Neuron (in vitro differentiated cells): ENCODE measurements at regions not wholly inside any gene's neighbourhood (a gene's known extent, or its start where the extent isn't known, plus 50 kb on each side); places are given as distances from the start of the nearest gene placed in this dataset.
"Not testable (repeated sequence)": the region's sequence is repeated elsewhere in the genome, so short reads cannot be mapped to it uniquely, and the experiment has no call there.

Source experiments
- H2AFZ ChIP-seq: one replicate; pipeline ENCODE4 v1.6.1; 2013; ENCODE audit warnings: low read depth, mild to moderate bottlenecking, inconsistent platforms, low read length, moderate library complexity
- H3K27me3 ChIP-seq: one replicate; pipeline ENCODE4 v1.6.1; 2013; ENCODE audit warnings: low read length; ENCODE audit not compliant: insufficient read depth
- H3K36me3 ChIP-seq: one replicate; pipeline ENCODE4 v1.6.1; 2013; ENCODE audit warnings: low read length; ENCODE audit not compliant: insufficient read depth
- H3K4me1 ChIP-seq: one replicate; pipeline ENCODE4 v1.6.1; 2013; ENCODE audit warnings: low read length; ENCODE audit not compliant: insufficient read depth
- H3K4me3 ChIP-seq: 2 replicates; pipeline ENCODE4 v1.5.1; 2013; ENCODE audit warnings: mild to moderate bottlenecking, low read length, moderate library complexity
- H3K9me3 ChIP-seq: one replicate; pipeline ENCODE4 v1.6.1; 2013; ENCODE audit warnings: low read length

GRCh38 chr21:43286196-43286595, 117.4 kb downstream of the CRYAA start:
- H3K36me3 ChIP-seq: no peaks in the 10 kb centered on the region
- no peaks in the 10 kb centered on the region for H3K9me3 ChIP-seq
- H3K4me1 ChIP-seq: peaks cover 2% of the 10 kb centered on the region
- H3K4me3 ChIP-seq: no peak overlapping the region
- H2AFZ ChIP-seq: no peak overlapping the region
- no peaks in the 10 kb centered on the region for H3K27me3 ChIP-seq

- Histone ChIP-seq H3K27me3 (no peaks in the 10 kb centered on the region), H3K4me1 (peaks cover 2% of the 10 kb centered on the region), H3K36me3 (no peaks in the 10 kb centered on the region), H2AFZ (no peak overlapping the region), H3K4me3 (no peak overlapping the region), H3K9me3 (no peaks in the 10 kb centered on the region)
These were observed 115.9 kb downstream of the CRYAA start for GRCh38 chr21:43284700-43285099.

- no peak overlapping the region for H3K4me3 ChIP-seq
- no peaks in the 10 kb centered on the region for H3K9me3 ChIP-seq
- H3K36me3 ChIP-seq: no peaks in the 10 kb centered on the region
- H3K27me3 ChIP-seq: no peaks in the 10 kb centered on the region
- no peak overlapping the region for H2AFZ ChIP-seq
- H3K4me1 ChIP-seq: peaks cover 2% of the 10 kb centered on the region
These were observed 115.4 kb downstream of the CRYAA start for GRCh38 chr21:43284238-43284637.

- not testable (repeated sequence) for H2AFZ ChIP-seq, H3K27me3 ChIP-seq, H3K36me3 ChIP-seq, H3K4me1 ChIP-seq, H3K9me3 ChIP-seq, H3K4me3 ChIP-seq
These were observed 115.1 kb downstream of the CRYAA start for GRCh38 chr21:43283925-43284221.

- H2AFZ ChIP-seq: no peak overlapping the region
- H3K27me3 ChIP-seq: no peaks in the 10 kb centered on the region
- H3K4me1 ChIP-seq: peaks cover 2% of the 10 kb centered on the region
- no peak overlapping the region for H3K4me3 ChIP-seq
- H3K36me3 ChIP-seq: no peaks in the 10 kb centered on the region
- H3K9me3 ChIP-seq: no peaks in the 10 kb centered on the region
These were observed 114.5 kb downstream of the CRYAA start for GRCh38 chr21:43283136-43283924.

GRCh38 chr21:43282358-43283120, 113.7 kb downstream of the CRYAA start:
- Histone ChIP-seq H2AFZ (no peak overlapping the region), H3K9me3 (no peaks in the 10 kb centered on the region), H3K4me1 (peaks cover 2% of the 10 kb centered on the region), H3K4me3 (no peak overlapping the region), H3K36me3 (no peaks in the 10 kb centered on the region), H3K27me3 (no peaks in the 10 kb centered on the region)

- Histone ChIP-seq H3K27me3 (peaks cover under 1% of the 10 kb centered on the region), H3K4me3 (no peak overlapping the region), H3K36me3 (no peaks in the 10 kb centered on the region), H3K9me3 (no peaks in the 10 kb centered on the region), H3K4me1 (no peaks in the 10 kb centered on the region), H2AFZ (no peak overlapping the region)
These were observed 113.0 kb downstream of the CRYAA start for GRCh38 chr21:43281661-43282357.

GRCh38 chr21:43280949-43281633, 112.3 kb downstream of the CRYAA start:
- no peaks in the 10 kb centered on the region for H3K9me3 ChIP-seq
- no peaks in the 10 kb centered on the region for H3K36me3 ChIP-seq
- H3K4me1 ChIP-seq: no peaks in the 10 kb centered on the region
- H3K4me3 ChIP-seq: no peak overlapping the region
- H3K27me3 ChIP-seq: peaks cover 2% of the 10 kb centered on the region
- no peak overlapping the region for H2AFZ ChIP-seq

GRCh38 chr21:43279578-43279894, 110.7 kb downstream of the CRYAA start:
- Histone ChIP-seq H3K27me3 (peaks cover 5% of the 10 kb centered on the region), H2AFZ (no peak overlapping the region), H3K9me3 (no peaks in the 10 kb centered on the region), H3K4me1 (no peaks in the 10 kb centered on the region), H3K4me3 (no peak overlapping the region), H3K36me3 (no peaks in the 10 kb centered on the region)

GRCh38 chr21:43278766-43279577, 110.2 kb downstream of the CRYAA start:
- H3K9me3 ChIP-seq: no peaks in the 10 kb centered on the region
- no peaks in the 10 kb centered on the region for H3K36me3 ChIP-seq
- H2AFZ ChIP-seq: no peak overlapping the region
- H3K4me1 ChIP-seq: no peaks in the 10 kb centered on the region
- no peak overlapping the region for H3K4me3 ChIP-seq
- H3K27me3 ChIP-seq: peaks cover 8% of the 10 kb centered on the region

GRCh38 chr21:43278359-43278758, 109.6 kb downstream of the CRYAA start:
- Histone ChIP-seq H3K27me3 (peaks cover 8% of the 10 kb centered on the region), H3K4me3 (no peak overlapping the region), H3K4me1 (no peaks in the 10 kb centered on the region), H3K36me3 (no peaks in the 10 kb centered on the region), H3K9me3 (no peaks in the 10 kb centered on the region), H2AFZ (no peak overlapping the region)

- Histone ChIP-seq H3K27me3 (peaks cover 8% of the 10 kb centered on the region), H3K4me3 (no peak overlapping the region), H3K4me1 (no peaks in the 10 kb centered on the region), H3K36me3 (no peaks in the 10 kb centered on the region), H2AFZ (no peak overlapping the region), H3K9me3 (no peaks in the 10 kb centered on the region)
These were observed 108.9 kb downstream of the CRYAA start for GRCh38 chr21:43277481-43278351.
